Mucosa of stomach (tissue), 1 donor: ENCODE measurements at regions not wholly inside any gene's neighbourhood (a gene's known extent, or its start where the extent isn't known, plus 50 kb on each side); places are given as distances from the start of the nearest gene placed in this dataset.

Experiments used
- H3K27me3 ChIP-seq: one replicate; pipeline ENCODE4 v1.7.0; 2013; ENCODE audit warnings: mild to moderate bottlenecking, low read length; ENCODE audit not compliant: control insufficient read depth, insufficient read depth
- H3K36me3 ChIP-seq: one replicate; pipeline ENCODE4 v1.7.0; 2013; ENCODE audit warnings: low read length; ENCODE audit not compliant: control insufficient read depth, insufficient read depth
- H3K4me1 ChIP-seq: one replicate; pipeline ENCODE4 v1.7.0; 2013; ENCODE audit warnings: mild to moderate bottlenecking, low read length; ENCODE audit not compliant: control insufficient read depth, insufficient read depth
- H3K4me3 ChIP-seq: one replicate; pipeline ENCODE4 v1.7.0; 2013; ENCODE audit warnings: low read length
- H3K9ac ChIP-seq: one replicate; pipeline ENCODE4 v1.7.0; 2013; ENCODE audit warnings: mild to moderate bottlenecking, low read length, moderate library complexity
- H3K9me3 ChIP-seq: one replicate; pipeline ENCODE4 v1.7.0; 2013; ENCODE audit warnings: mild to moderate bottlenecking, low read length, moderate library complexity; ENCODE audit not compliant: control insufficient read depth
- donor health status: Pancreatic carcinoma.

DNA sequence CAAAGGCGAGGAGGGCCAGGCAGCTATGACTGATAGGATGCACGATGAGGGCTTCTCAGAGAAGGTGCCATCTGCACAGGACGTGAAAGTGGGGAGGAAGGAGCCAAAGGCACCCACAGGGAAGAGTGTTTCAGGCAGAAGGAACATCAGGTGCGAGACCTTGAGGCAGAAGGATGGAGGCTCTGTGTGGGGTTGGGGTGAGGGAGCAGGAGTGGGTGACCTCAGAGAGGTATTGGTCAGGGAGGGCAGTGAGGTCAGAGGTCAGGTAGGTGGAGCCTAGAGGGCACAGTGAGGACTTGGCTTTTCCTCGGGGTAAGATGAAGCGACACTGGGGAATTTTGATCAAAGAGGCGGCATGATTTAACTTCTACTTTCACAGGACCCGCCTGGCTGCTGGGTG is 64.7 kb upstream of the XPA start:
- Histone ChIP-seq H3K9me3 (no peaks in the 10 kb centered on the region), H3K4me1 (no peaks in the 10 kb centered on the region), H3K36me3 (no peaks in the 10 kb centered on the region), H3K4me3 (no peak overlapping the region), H3K9ac (no peak overlapping the region), H3K27me3 (peaks cover 10% of the 10 kb centered on the region)

GRCh38 chr9:97763874-97764273 is 66.7 kb upstream of the XPA start:
- no peaks in the 10 kb centered on the region for H3K36me3 ChIP-seq
- no peak overlapping the region for H3K4me3 ChIP-seq
- H3K27me3 ChIP-seq, result peaks cover 10% of the 10 kb centered on the region
- H3K9ac ChIP-seq, result no peak overlapping the region
- no peaks in the 10 kb centered on the region for H3K4me1 ChIP-seq
- no peaks in the 10 kb centered on the region for H3K9me3 ChIP-seq

GRCh38 chr9:97766092-97766491 is 69.0 kb upstream of the XPA start:
- no peaks in the 10 kb centered on the region for H3K9me3 ChIP-seq
- no peaks in the 10 kb centered on the region for H3K4me1 ChIP-seq
- H3K27me3 ChIP-seq, result peaks cover 4% of the 10 kb centered on the region
- no peaks in the 10 kb centered on the region for H3K36me3 ChIP-seq
- H3K4me3 ChIP-seq, result no peak overlapping the region
- no peak overlapping the region for H3K9ac ChIP-seq

DNA sequence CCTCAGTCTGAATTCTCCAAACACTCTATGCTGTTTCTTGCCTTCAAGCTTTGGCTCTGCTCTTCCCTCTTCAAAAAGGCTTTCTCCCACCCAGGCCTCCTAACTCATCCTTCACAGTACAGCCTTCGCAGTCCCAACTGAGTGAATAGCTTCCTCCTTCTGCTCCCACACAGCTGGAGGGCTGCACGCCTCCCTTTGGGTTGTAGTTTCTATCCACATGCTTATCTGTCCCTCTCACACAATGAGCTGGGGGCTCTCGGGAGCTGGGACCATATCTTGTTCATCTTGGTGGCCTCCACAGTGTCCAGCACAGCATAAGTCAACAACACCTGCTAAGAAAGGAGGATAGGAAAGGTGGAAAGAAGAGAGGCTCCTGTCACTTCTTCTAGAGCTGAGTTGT is 69.5 kb upstream of the XPA start:
- Histone ChIP-seq H3K36me3 (no peaks in the 10 kb centered on the region), H3K4me1 (no peaks in the 10 kb centered on the region), H3K27me3 (no peaks in the 10 kb centered on the region), H3K4me3 (no peak overlapping the region), H3K9me3 (no peaks in the 10 kb centered on the region), H3K9ac (no peak overlapping the region)

- Histone ChIP-seq H3K9me3 (no peaks in the 10 kb centered on the region), H3K27me3 (no peaks in the 10 kb centered on the region), H3K4me3 (no peak overlapping the region), H3K4me1 (no peaks in the 10 kb centered on the region), H3K36me3 (no peaks in the 10 kb centered on the region), H3K9ac (no peak overlapping the region)
These were observed 70.8 kb upstream of the XPA start for GRCh38 chr9:97767891-97768290.

DNA sequence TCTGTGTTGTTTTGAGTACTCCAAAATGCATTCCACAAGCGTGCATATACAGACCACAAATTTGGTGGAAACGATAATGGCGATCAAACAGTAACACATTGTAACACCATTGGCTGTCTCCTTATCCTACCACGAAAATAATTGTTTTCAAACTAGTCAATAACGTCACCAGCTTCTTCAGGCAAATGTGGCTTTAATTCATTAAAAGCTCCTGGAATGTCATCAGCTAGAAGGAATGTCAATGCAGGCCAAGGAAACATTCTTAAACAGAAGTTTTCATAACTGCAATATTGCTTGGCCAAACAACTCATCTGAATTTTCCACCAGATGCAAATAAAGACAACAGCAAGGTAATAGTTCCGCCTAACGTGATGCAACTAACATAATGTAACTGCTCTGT is 71.6 kb upstream of the XPA start:
- H3K4me1 ChIP-seq, result no peaks in the 10 kb centered on the region
- H3K9ac ChIP-seq, result no peak overlapping the region
- no peak overlapping the region for H3K4me3 ChIP-seq
- no peaks in the 10 kb centered on the region for H3K27me3 ChIP-seq
- H3K36me3 ChIP-seq, result no peaks in the 10 kb centered on the region
- no peaks in the 10 kb centered on the region for H3K9me3 ChIP-seq

GRCh38 chr9:97769208-97769607 is 72.1 kb upstream of the XPA start:
- no peak overlapping the region for H3K4me3 ChIP-seq
- no peaks in the 10 kb centered on the region for H3K36me3 ChIP-seq
- no peaks in the 10 kb centered on the region for H3K9me3 ChIP-seq
- H3K4me1 ChIP-seq, result no peaks in the 10 kb centered on the region
- H3K9ac ChIP-seq, result no peak overlapping the region
- H3K27me3 ChIP-seq, result no peaks in the 10 kb centered on the region

GRCh38 chr9:97770808-97771372 is 73.8 kb upstream of the XPA start:
- H3K4me1 ChIP-seq, result no peaks in the 10 kb centered on the region
- H3K4me3 ChIP-seq, result no peak overlapping the region
- H3K36me3 ChIP-seq, result no peaks in the 10 kb centered on the region
- no peaks in the 10 kb centered on the region for H3K9me3 ChIP-seq
- no peaks in the 10 kb centered on the region for H3K27me3 ChIP-seq
- H3K9ac ChIP-seq, result no peak overlapping the region

GRCh38 chr9:97771641-97772040 is 74.5 kb upstream of the XPA start:
- H3K4me3 ChIP-seq, result no peak overlapping the region
- no peaks in the 10 kb centered on the region for H3K27me3 ChIP-seq
- H3K9me3 ChIP-seq, result no peaks in the 10 kb centered on the region
- H3K9ac ChIP-seq, result no peak overlapping the region
- H3K36me3 ChIP-seq, result no peaks in the 10 kb centered on the region
- no peaks in the 10 kb centered on the region for H3K4me1 ChIP-seq

- Histone ChIP-seq H3K9ac (no peak overlapping the region), H3K27me3 (no peaks in the 10 kb centered on the region), H3K36me3 (no peaks in the 10 kb centered on the region), H3K4me3 (no peak overlapping the region), H3K9me3 (no peaks in the 10 kb centered on the region), H3K4me1 (no peaks in the 10 kb centered on the region)
These were observed 75.0 kb upstream of the XPA start for GRCh38 chr9:97772145-97772544.

DNA sequence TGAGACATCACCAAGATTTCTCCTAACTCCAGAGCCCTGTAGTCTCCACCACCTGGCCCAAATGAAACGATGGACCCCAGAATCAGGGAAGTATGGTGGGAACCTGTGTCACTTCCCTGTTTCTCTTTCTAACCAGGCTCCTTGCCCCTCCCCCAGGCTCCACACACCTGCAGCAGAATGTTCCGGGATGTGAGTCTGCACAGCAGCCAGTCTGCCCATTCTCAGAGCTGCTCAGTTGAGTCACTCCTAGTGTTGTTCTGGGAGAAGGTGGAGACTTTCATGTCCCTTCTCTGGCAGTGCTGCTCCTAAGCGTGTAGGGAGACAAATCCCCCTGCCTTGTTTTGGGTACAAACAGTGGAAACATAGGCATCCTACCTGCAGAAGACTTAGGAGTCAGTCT is 76.0 kb upstream of the XPA start:
- Histone ChIP-seq H3K9me3 (no peaks in the 10 kb centered on the region), H3K36me3 (no peaks in the 10 kb centered on the region), H3K4me1 (no peaks in the 10 kb centered on the region), H3K27me3 (no peaks in the 10 kb centered on the region), H3K9ac (no peak overlapping the region), H3K4me3 (no peak overlapping the region)

GRCh38 chr9:97773723-97774122 is 76.6 kb upstream of the XPA start:
- Histone ChIP-seq H3K9me3 (no peaks in the 10 kb centered on the region), H3K27me3 (no peaks in the 10 kb centered on the region), H3K9ac (no peak overlapping the region), H3K36me3 (no peaks in the 10 kb centered on the region), H3K4me1 (no peaks in the 10 kb centered on the region), H3K4me3 (no peak overlapping the region)

DNA sequence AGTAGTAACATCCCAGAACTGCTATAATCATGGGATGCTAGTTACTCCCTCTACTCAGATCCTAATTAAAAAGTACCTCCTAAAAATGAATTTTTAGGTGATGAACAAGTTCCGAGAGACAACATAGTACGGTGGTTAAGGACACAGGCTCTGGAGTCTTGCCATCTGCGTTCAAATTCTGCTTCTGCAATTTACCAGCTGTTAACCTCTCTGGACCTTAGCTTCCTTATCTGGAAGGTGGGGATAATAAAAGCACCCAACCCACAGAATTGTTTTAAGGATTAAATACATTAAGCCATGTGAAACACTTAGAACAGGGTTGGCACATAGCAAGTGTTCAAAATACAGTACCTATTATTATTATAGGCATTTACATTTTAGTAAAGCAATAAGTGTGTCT is 77.5 kb upstream of the XPA start:
- H3K9me3 ChIP-seq, result no peaks in the 10 kb centered on the region
- H3K27me3 ChIP-seq, result no peaks in the 10 kb centered on the region
- H3K9ac ChIP-seq, result no peak overlapping the region
- H3K36me3 ChIP-seq, result no peaks in the 10 kb centered on the region
- H3K4me3 ChIP-seq, result no peak overlapping the region
- no peaks in the 10 kb centered on the region for H3K4me1 ChIP-seq
